Gastroesophageal sphincter (tissue), 4 donors: ENCODE measurements at regions not wholly inside any gene's neighbourhood (a gene's known extent, or its start where the extent isn't known, plus 50 kb on each side); places are given as distances from the start of the nearest gene placed in this dataset.

Experiments used
- ATAC-seq: fragments of 150-250 bp; one replicate; pipeline ENCODE4 v1.9.1; 2016; ENCODE audit warnings: mild to moderate bottlenecking, moderate library complexity
- H3K27ac ChIP-seq, 4 donors: fragments of 200-600 bp; sonication (generic) in 3 of 4; 1 replicate in 3 of 4; 2 replicates in 1 of 4; pipeline ENCODE4 v1.5.1; 2016 to 2019
- H3K27me3 ChIP-seq: fragments of 200-600 bp; sonication (generic); one replicate; pipeline ENCODE4 v1.5.1; 2019
- H3K36me3 ChIP-seq, 2 donors: fragments of 200-600 bp; sonication (generic); one replicate each; pipeline ENCODE4 v1.5.1; 2019; ENCODE audit warnings: control low read depth in 1 of 2
- H3K4me1 ChIP-seq, 3 donors: fragments of 200-600 bp; sonication (generic); 1 replicate in 2 of 3; 2 replicates in 1 of 3; pipeline ENCODE4 v1.5.1; 2016 to 2019; ENCODE audit warnings: control low read depth in 2 of 3
- H3K4me3 ChIP-seq, 2 donors: fragments of 200-600 bp; sonication (generic); one replicate each; pipeline ENCODE4 v1.5.1; 2019; ENCODE audit warnings: mild to moderate bottlenecking in 1 of 2, moderate library complexity in 1 of 2
- H3K9me3 ChIP-seq, 3 donors: fragments of 200-600 bp; sonication (generic); one replicate each; pipeline ENCODE4 v1.5.1; 2017 to 2019; ENCODE audit warnings: control low read depth in 2 of 3
- EP300 ChIP-seq: sonication (generic); formaldehyde crosslinking; IDR thresholded peaks from one replicate; pipeline ENCODE4 v1.6.1; 2017; ENCODE audit warnings: antibody characterized with exemption, mild to moderate bottlenecking
- POLR2A ChIP-seq, 2 donors: fragments of 450-650 bp; IDR thresholded peaks; one replicate each; pipeline ENCODE4 v1.6.1; 2017; ENCODE audit warnings: antibody characterized with exemption in 2 of 2, mild to moderate bottlenecking in 2 of 2, moderate library complexity in 1 of 2
- POLR2AphosphoS5 ChIP-seq: sonication (generic); formaldehyde crosslinking; IDR thresholded peaks from one replicate; pipeline ENCODE4 v1.6.1; 2017; ENCODE audit warnings: antibody characterized with exemption
- WGBS, 2 donors: methylation state at CpG; one replicate each; pipeline ENCODE4 v1.1.5; 2018; ENCODE audit warnings: low coverage in 1 of 2; 5-methylcytosine and 5-hydroxymethylcytosine counted together
- TF ChIP-seq, protein P1 (sequence below), 4 experiments: fragments of 200-600 bp in 2 of 4; fragments of 450-650 bp in 2 of 4; sonication (generic) in 1 of 4; IDR thresholded peaks; one replicate each; pipeline ENCODE4 v1.5.1; 2017 to 2019; ENCODE audit warnings: antibody characterized with exemption in 4 of 4, mild to moderate bottlenecking in 2 of 4, moderate library complexity in 2 of 4

DNA sequence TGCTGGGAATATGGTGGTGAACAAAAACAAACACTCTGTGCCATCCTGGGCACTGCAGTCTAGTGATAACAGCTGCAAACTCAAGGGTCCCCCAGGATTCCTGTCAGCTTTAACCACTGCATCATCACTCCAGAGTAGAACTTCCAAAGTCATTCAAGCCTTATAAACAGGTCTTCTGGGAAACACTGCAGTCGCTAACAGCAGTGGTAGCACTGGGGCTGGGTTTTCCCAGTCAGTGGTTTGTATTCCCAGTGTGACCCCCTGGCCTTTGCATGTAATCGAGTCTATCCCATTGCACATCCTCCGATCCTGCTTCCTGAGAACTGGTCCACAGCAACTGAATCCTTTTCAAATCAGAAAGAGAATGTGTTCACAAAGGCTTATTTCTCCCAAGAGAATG lies 623.5 kb downstream of the EDEM1 start:
- TF ChIP-seq POLR2AphosphoS5 (no peak), POLR2A (IDR thresholded peaks at IDR 0.05) (no peak)
- Histone ChIP-seq H3K27ac (no peak overlapping the region), H3K9me3 (no peaks in the 10 kb centered on the region), H3K36me3 (no peaks in the 10 kb centered on the region), H3K27me3 (no peaks in the 10 kb centered on the region), H3K4me3 (no peak overlapping the region), H3K4me1 (no peaks in the 10 kb centered on the region)
- ATAC-seq: no peak
- WGBS, 2 donors: 50 to 55% methylated on average over 2 to 3 of the region's 3 CpGs

DNA sequence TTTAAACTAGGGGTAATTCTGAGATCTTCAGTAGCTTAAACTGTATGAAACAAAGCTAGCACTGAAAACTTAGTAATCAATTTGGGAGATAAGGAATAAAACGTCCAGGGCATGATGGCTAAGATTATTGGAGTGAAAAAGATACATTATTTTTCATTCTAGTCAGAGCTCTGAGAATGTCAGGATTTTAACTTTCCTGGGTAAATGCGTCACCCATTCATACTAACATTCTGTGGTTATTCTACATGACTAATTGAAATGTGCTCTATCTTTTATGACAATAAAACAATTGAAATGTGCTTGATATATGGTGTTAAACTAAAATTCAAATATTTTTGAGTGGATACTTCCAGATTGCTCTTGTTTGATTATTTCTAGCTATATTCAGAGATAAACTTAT lies 626.0 kb downstream of the EDEM1 start:
- no peak overlapping the region for H3K27ac ChIP-seq
- WGBS, 2 donors: 39 to 59% methylated on average over 2 of the region's 2 CpGs
- no peaks in the 10 kb centered on the region for H3K9me3 ChIP-seq
- TF ChIP-seq, protein P1, sequence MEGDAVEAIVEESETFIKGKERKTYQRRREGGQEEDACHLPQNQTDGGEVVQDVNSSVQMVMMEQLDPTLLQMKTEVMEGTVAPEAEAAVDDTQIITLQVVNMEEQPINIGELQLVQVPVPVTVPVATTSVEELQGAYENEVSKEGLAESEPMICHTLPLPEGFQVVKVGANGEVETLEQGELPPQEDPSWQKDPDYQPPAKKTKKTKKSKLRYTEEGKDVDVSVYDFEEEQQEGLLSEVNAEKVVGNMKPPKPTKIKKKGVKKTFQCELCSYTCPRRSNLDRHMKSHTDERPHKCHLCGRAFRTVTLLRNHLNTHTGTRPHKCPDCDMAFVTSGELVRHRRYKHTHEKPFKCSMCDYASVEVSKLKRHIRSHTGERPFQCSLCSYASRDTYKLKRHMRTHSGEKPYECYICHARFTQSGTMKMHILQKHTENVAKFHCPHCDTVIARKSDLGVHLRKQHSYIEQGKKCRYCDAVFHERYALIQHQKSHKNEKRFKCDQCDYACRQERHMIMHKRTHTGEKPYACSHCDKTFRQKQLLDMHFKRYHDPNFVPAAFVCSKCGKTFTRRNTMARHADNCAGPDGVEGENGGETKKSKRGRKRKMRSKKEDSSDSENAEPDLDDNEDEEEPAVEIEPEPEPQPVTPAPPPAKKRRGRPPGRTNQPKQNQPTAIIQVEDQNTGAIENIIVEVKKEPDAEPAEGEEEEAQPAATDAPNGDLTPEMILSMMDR (IDR thresholded peaks at IDR 0.05): no peak
- TF ChIP-seq POLR2AphosphoS5 (no peak), POLR2A (IDR thresholded peaks at IDR 0.05) (no peak), EP300 (no peak)
- no peaks in the 10 kb centered on the region for H3K36me3 ChIP-seq
- ATAC-seq: no peak
- no peaks in the 10 kb centered on the region for H3K27me3 ChIP-seq
- H3K4me3 ChIP-seq: no peak overlapping the region
- no peaks in the 10 kb centered on the region for H3K4me1 ChIP-seq

DNA sequence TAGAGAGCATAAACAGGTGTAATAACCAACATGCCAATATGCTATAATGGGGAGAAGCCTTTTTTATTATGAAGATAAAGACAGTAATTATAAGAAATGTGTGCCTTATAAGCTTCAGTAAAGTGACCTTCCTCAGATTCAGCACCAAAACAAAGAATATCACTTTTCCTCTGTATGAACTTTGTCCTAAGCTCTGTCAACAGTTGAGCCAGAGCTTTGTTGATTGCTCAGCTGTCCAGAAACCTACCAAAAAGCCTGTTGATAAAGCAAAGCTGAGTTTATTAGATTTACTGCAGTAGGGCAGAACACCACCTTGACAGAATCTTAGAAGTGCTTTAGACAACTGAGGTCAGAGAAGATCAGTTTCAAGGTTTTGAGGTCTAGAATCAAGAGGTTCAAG lies 635.3 kb downstream of the EDEM1 start:
- Histone ChIP-seq H3K27me3 (no peaks in the 10 kb centered on the region), H3K4me3 (no peak overlapping the region), H3K36me3 (no peaks in the 10 kb centered on the region), H3K27ac (no peak overlapping the region), H3K4me1 (no peaks in the 10 kb centered on the region), H3K9me3 (peaks cover 0 to 12% (median 0%) of the 10 kb centered on the region in 3 donors)
- TF ChIP-seq, protein P1 (IDR thresholded peaks at IDR 0.05): no peak
- no peak for TF ChIP-seq POLR2AphosphoS5
- no peak for TF ChIP-seq EP300
- no peak for TF ChIP-seq POLR2A (IDR thresholded peaks at IDR 0.05)
- no peak for ATAC-seq

DNA sequence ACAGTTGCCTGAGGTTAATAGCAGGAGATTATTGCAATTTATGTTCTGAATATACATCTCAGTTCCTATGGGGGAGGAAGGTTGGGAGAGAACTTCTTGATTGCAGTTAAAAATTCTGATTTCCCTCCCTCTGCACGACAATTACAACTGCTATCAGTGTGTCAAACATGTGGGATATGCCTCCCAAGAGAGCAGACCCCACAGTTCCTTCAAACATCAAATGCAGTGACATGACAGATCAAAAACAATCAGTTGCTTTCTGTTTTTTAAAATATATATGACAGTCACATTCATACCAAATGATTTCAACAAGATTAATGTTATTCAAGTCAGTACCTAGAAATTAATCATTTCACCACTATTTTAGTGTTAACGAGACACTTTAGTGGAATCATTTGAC lies 639.0 kb downstream of the EDEM1 start:
- H3K4me3 ChIP-seq: no peak overlapping the region
- H3K4me1 ChIP-seq: no peaks in the 10 kb centered on the region
- WGBS, 2 donors: 49 to 70% methylated on average over 2 of the region's 2 CpGs
- TF ChIP-seq, protein P1 (IDR thresholded peaks at IDR 0.05): no peak
- no peak for TF ChIP-seq EP300
- TF ChIP-seq POLR2AphosphoS5: no peak
- no peak for TF ChIP-seq POLR2A (IDR thresholded peaks at IDR 0.05)
- no peak overlapping the region for H3K27ac ChIP-seq
- peaks cover 0 to 12% (median 0%) of the 10 kb centered on the region in 3 donors for H3K9me3 ChIP-seq
- no peak for ATAC-seq
- no peaks in the 10 kb centered on the region for H3K36me3 ChIP-seq
- H3K27me3 ChIP-seq: no peaks in the 10 kb centered on the region

DNA sequence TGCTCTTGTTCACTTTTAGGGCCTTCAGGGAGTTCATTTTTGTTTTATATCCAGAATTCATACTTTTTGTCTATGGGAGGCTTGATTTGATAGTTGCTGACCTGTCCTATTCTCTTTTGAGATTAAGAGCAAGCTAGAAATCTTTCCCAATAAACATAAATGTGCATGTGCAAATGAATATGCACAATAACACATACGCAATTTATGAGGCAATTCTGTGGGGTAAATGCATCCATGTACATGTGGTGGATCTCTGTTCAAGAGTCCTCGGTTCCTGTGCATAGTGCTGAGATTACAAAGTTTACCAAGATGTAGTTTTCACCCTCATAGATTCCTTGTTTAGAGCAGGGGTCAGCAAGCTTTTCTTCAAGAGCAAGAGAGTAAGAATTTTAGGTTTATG lies 640.7 kb downstream of the EDEM1 start:
- Histone ChIP-seq H3K4me3 (no peak overlapping the region), H3K4me1 (no peaks in the 10 kb centered on the region), H3K27me3 (no peaks in the 10 kb centered on the region), H3K9me3 (peaks cover 0 to 12% (median 0%) of the 10 kb centered on the region in 3 donors), H3K27ac (no peak overlapping the region), H3K36me3 (no peaks in the 10 kb centered on the region)
- no peak for ATAC-seq
- TF ChIP-seq EP300: no peak
- TF ChIP-seq, protein P1 (IDR thresholded peaks at IDR 0.05): no peak
- no peak for TF ChIP-seq POLR2AphosphoS5
- TF ChIP-seq POLR2A (IDR thresholded peaks at IDR 0.05): no peak
- WGBS, 2 donors: 72 to 75% methylated on average over 2 of the region's 2 CpGs
